Coronary artery (tissue), 2 donors: ENCODE measurements at regions not wholly inside any gene's neighbourhood (a gene's known extent, or its start where the extent isn't known, plus 50 kb on each side); places are given as distances from the start of the nearest gene placed in this dataset.

Experiments
- DNase-seq: peaks from one replicate; pipeline ENCODE4 v3.0.0-alpha.2; 2017; ENCODE audit warnings: low spot score
- H3K27ac ChIP-seq, 2 donors: fragments of 200-600 bp; sonication (generic); one replicate each; pipeline ENCODE4 v1.5.1; 2016 to 2019
- H3K4me3 ChIP-seq: fragments of 200-600 bp; sonication (generic); 2 replicates; pipeline ENCODE4 v1.5.1; 2016; ENCODE audit warnings: mild to moderate bottlenecking, moderate library complexity
- CTCF ChIP-seq: fragments of 200-600 bp; sonication (generic); IDR thresholded peaks from one replicate; pipeline ENCODE4 v1.5.1; 2019; ENCODE audit warnings: antibody characterized with exemption

GRCh38 chr4:58808817-58809216, 1698.6 kb upstream of the IGFBP7 start:
- no peak for DNase-seq
- no peak overlapping the region for H3K27ac ChIP-seq

GRCh38 chr4:58807843-58808615, 1697.8 kb upstream of the IGFBP7 start:
- no peak for TF ChIP-seq CTCF
- Histone ChIP-seq H3K27ac (no peak overlapping the region), H3K4me3 (no peak overlapping the region)
- DNase-seq, result no peak

More at GRCh38 chr4:58808817-58809216, 1698.6 kb upstream of the IGFBP7 start:
- TF ChIP-seq CTCF, result no peak
- no peak overlapping the region for H3K4me3 ChIP-seq

GRCh38 chr4:58776627-58777026, 1666.4 kb upstream of the IGFBP7 start:
- Histone ChIP-seq H3K4me3 (no peak overlapping the region), H3K27ac (no peak overlapping the region)
- TF ChIP-seq CTCF, result no peak
- no peak for DNase-seq

GRCh38 chr4:58767598-58767997, 1657.4 kb upstream of the IGFBP7 start:
- H3K4me3 ChIP-seq, result no peak overlapping the region
- no peak for TF ChIP-seq CTCF

GRCh38 chr4:58766763-58767162, 1656.6 kb upstream of the IGFBP7 start:
- Histone ChIP-seq H3K4me3 (no peak overlapping the region), H3K27ac (no peak overlapping the region)
- no peak for TF ChIP-seq CTCF
- DNase-seq, result no peak

More at GRCh38 chr4:58767598-58767997, 1657.4 kb upstream of the IGFBP7 start:
- no peak overlapping the region for H3K27ac ChIP-seq
- DNase-seq, result no peak

- TF ChIP-seq CTCF, result no peak
- DNase-seq, result no peak
- Histone ChIP-seq H3K4me3 (no peak overlapping the region), H3K27ac (no peak overlapping the region)
Measured at GRCh38 chr4:58761563-58761962, 1651.4 kb upstream of the IGFBP7 start.

- no peak for DNase-seq
- Histone ChIP-seq H3K4me3 (no peak overlapping the region), H3K27ac (no peak overlapping the region)
- TF ChIP-seq CTCF, result no peak
Measured at GRCh38 chr4:58760737-58761136, 1650.6 kb upstream of the IGFBP7 start.
